MM.1S (cell line): ENCODE measurements at regions not wholly inside any gene's neighbourhood (a gene's known extent, or its start where the extent isn't known, plus 50 kb on each side); places are given as distances from the start of the nearest gene placed in this dataset.

Experiments used
- CTCF ChIP-seq: fragments of 300-600 bp; sonication (generic); IDR thresholded peaks from 2 replicates; pipeline ENCODE4 v1.5.1; 2016; ENCODE audit warnings: antibody characterized with exemption, low read length, mixed read lengths
- EZH2 ChIP-seq: fragments of 300-600 bp; sonication (generic); optimal IDR thresholded peaks from 2 replicates; pipeline ENCODE3; 2017; ENCODE audit warnings: low read depth, mild to moderate bottlenecking, antibody characterized with exemption, low read length, mixed read lengths
- EZH2phosphoT487 ChIP-seq: fragments of 300-600 bp; sonication (generic); IDR thresholded peaks from 2 replicates; pipeline ENCODE4 v1.6.1; 2018; ENCODE audit warnings: antibody characterized with exemption, low read length

- TF ChIP-seq CTCF (no peak), EZH2phosphoT487 (no peak), EZH2 (no peak)
These were observed 99.6 kb upstream of the CCDC112 start for GRCh38 chr5:115396081-115396480.
